ENCODE measurements at regions not wholly inside any gene's neighbourhood (a gene's known extent, or its start where the extent isn't known, plus 50 kb on each side); places are given as distances from the start of the nearest gene placed in this dataset.

GRCh38 chr1:5704561-5705514 is 287.4 kb downstream of the NPHP4 start:
- Histone ChIP-seq H3K36me3 (ENCODE audit: insufficient read depth, low read depth, low read length) (no peaks in the 10 kb centered on the region), H3K9ac (ENCODE audit: low read depth, low read length) (no peak overlapping the region), H3K9me3 (ENCODE audit: insufficient read depth, low read depth, low read length) (no peaks in the 10 kb centered on the region), H3K27me3 (ENCODE audit: insufficient read depth, low read length) (no peaks in the 10 kb centered on the region), H3K27ac (ENCODE audit: low read length) (no peak overlapping the region), H3K4me1 (ENCODE audit: insufficient read depth, low read length) (no peaks in the 10 kb centered on the region), H3K4me3 (ENCODE audit: low read length) (no peak overlapping the region)

GRCh38 chr1:5701642-5702041 is 290.6 kb downstream of the NPHP4 start:
- Histone ChIP-seq H3K27me3 (ENCODE audit: insufficient read depth, low read length) (no peaks in the 10 kb centered on the region), H3K36me3 (ENCODE audit: insufficient read depth, low read depth, low read length) (no peaks in the 10 kb centered on the region), H3K9me3 (ENCODE audit: insufficient read depth, low read depth, low read length) (no peaks in the 10 kb centered on the region), H3K4me1 (ENCODE audit: insufficient read depth, low read length) (no peaks in the 10 kb centered on the region; the same call in 1 of the 2 replicates), H3K9ac (ENCODE audit: low read depth, low read length) (no peak overlapping the region), H3K4me3 (ENCODE audit: low read length) (no peak overlapping the region), H3K27ac (ENCODE audit: low read length) (no peak overlapping the region)

DNA sequence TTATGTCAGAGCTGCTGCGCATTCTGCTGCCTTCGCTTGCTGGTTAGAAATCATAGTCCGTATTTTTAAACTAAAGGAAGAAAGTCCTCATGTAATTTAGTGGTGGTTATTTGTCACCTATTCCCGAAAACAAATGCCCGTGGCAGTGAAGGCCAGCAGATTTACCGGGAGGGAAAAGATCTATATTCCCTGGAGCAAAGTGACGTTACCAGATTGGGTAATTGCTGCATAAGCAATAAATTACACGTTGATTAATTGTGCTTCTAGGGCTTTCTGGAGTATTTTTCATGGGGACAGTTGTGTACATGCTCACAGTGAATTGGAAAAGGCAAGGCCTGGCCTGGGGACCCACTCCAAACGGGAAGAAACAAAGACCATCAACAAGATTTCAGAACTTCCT is 298.7 kb downstream of the NPHP4 start:
- Histone ChIP-seq H3K9me3 (ENCODE audit: insufficient read depth, low read depth, low read length) (no peaks in the 10 kb centered on the region), H3K9ac (ENCODE audit: low read depth, low read length) (no peak overlapping the region), H3K27ac (ENCODE audit: low read length) (no peak overlapping the region), H3K4me3 (ENCODE audit: low read length) (no peak overlapping the region), H3K27me3 (ENCODE audit: insufficient read depth, low read length) (no peaks in the 10 kb centered on the region), H3K36me3 (ENCODE audit: insufficient read depth, low read depth, low read length) (no peaks in the 10 kb centered on the region), H3K4me1 (ENCODE audit: insufficient read depth, low read length) (peaks cover 4% of the 10 kb centered on the region; the same call in 1 of the 2 replicates)

- Histone ChIP-seq H3K27me3 (ENCODE audit: insufficient read depth, low read length) (no peaks in the 10 kb centered on the region), H3K9ac (ENCODE audit: low read depth, low read length) (no peak overlapping the region), H3K9me3 (ENCODE audit: insufficient read depth, low read depth, low read length) (no peaks in the 10 kb centered on the region), H3K4me3 (ENCODE audit: low read length) (no peak overlapping the region), H3K4me1 (ENCODE audit: insufficient read depth, low read length) (peaks cover 4% of the 10 kb centered on the region; the same call in 1 of the 2 replicates), H3K27ac (ENCODE audit: low read length) (no peak overlapping the region), H3K36me3 (ENCODE audit: insufficient read depth, low read depth, low read length) (no peaks in the 10 kb centered on the region)
Observed at GRCh38 chr1:5692664-5693063, 299.6 kb downstream of the NPHP4 start.

- Histone ChIP-seq H3K27me3 (ENCODE audit: insufficient read depth, low read length) (no peaks in the 10 kb centered on the region), H3K9me3 (ENCODE audit: insufficient read depth, low read depth, low read length) (no peaks in the 10 kb centered on the region)
Observed at GRCh38 chr1:5691795-5692509, 300.3 kb downstream of the NPHP4 start.

DNA sequence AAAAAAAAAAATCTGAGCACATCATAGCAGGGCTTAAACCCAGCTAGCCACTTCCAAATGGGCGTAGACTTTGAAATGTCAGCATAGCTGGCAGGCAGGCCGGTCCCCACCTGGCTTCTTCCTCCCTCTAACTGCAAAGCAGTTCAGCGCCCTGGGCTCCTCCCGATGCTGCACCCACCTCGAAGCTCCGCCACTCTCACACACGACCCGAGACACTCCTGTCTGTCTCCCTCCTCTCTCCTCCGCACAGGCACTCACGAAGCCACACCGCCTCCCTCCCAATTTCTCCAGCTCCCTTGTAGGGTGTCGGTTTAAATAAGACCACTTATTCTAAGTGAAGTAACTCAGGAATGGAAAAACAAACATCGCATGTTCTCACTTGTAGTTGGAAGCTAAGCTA is 301.3 kb downstream of the NPHP4 start:
- H3K27ac ChIP-seq (ENCODE audit: low read length), result no peak overlapping the region
- no peaks in the 10 kb centered on the region for H3K9me3 ChIP-seq (ENCODE audit: insufficient read depth, low read depth, low read length)
- no peaks in the 10 kb centered on the region for H3K27me3 ChIP-seq (ENCODE audit: insufficient read depth, low read length)
- H3K9ac ChIP-seq (ENCODE audit: low read depth, low read length), result no peak overlapping the region
- no peaks in the 10 kb centered on the region for H3K36me3 ChIP-seq (ENCODE audit: insufficient read depth, low read depth, low read length)
- no peak overlapping the region for H3K4me3 ChIP-seq (ENCODE audit: low read length)
- peaks cover 4% of the 10 kb centered on the region; the same call in 1 of the 2 replicates for H3K4me1 ChIP-seq (ENCODE audit: insufficient read depth, low read length)

More at GRCh38 chr1:5691795-5692509, 300.3 kb downstream of the NPHP4 start:
- Histone ChIP-seq H3K4me3 (ENCODE audit: low read length) (no peak overlapping the region), H3K4me1 (ENCODE audit: insufficient read depth, low read length) (peaks cover 4% of the 10 kb centered on the region; the same call in 1 of the 2 replicates), H3K36me3 (ENCODE audit: insufficient read depth, low read depth, low read length) (no peaks in the 10 kb centered on the region), H3K27ac (ENCODE audit: low read length) (no peak overlapping the region), H3K9ac (ENCODE audit: low read depth, low read length) (no peak overlapping the region)

DNA sequence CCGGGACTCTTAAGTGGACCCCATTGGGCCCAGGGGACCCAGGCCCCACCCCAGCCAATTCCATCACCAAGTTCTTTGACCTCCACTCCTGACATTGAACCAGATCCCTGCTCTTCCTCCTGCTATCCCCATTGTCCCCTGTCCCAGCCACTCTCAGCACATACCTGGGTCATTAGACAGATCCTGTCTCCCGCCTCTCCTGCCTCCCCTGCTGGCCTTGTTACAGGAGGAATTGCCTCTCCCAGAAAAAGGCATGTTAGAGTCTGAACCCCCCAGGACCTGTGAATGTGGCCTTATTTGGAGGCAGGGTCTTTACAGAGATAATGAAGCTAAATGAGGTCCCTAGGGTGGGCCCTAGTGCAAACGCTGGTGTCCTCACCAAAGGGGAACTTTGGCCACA is 301.9 kb downstream of the NPHP4 start:
- H3K4me1 ChIP-seq (ENCODE audit: insufficient read depth, low read length), result peaks cover 4% of the 10 kb centered on the region; the same call in 1 of the 2 replicates
- H3K9me3 ChIP-seq (ENCODE audit: insufficient read depth, low read depth, low read length), result no peaks in the 10 kb centered on the region
- H3K27ac ChIP-seq (ENCODE audit: low read length), result no peak overlapping the region
- H3K27me3 ChIP-seq (ENCODE audit: insufficient read depth, low read length), result no peaks in the 10 kb centered on the region
- H3K36me3 ChIP-seq (ENCODE audit: insufficient read depth, low read depth, low read length), result no peaks in the 10 kb centered on the region
- no peak overlapping the region for H3K4me3 ChIP-seq (ENCODE audit: low read length)
- H3K9ac ChIP-seq (ENCODE audit: low read depth, low read length), result no peak overlapping the region

DNA sequence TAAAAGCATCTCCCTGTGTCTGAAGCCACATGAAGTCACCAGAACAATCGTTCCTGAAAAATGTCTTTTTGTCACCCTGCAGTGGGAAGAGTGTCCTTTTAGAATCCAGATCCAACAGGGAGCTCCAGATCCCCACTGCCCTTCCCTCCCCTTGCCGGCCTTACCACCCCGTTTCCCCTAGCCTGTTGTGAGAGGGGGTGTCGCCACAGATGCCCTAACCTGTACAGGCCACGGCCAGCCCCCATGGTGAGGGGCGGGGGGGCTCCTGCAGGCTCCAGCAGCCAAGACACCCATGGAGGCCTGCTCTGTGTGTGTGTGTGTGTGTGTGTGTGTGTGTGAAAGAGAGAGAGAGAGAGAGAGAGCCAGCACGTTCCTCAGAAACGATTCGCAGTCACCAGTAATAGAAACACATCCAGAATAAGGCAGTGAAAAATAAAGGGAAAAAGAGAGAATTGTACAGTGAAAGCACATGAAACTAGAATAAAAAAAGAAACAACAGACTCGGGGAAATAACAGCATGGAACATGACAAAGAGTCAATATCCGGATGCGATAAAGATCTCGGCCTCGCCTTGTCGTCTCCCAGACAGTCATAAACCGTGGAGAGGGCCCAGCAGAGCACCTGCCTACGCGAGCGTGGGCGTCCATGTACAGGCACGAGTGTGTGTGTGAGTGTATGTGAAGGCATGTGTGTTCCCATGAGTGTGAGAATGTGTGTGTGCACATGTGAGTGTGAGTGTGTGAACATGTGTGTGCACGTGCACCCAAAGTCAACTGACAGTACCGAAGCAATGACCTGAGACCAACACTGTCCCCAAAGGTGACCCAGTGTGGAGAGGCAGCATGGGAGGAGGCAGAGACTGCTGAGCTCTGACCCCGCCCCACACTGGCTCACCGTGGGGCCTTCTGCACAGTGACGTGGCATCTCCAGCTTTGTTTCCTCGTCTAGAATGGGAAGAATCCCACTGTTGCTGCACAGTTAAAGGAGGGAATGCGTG is 303.8 kb downstream of the NPHP4 start:
- H3K27me3 ChIP-seq (ENCODE audit: insufficient read depth, low read length), result no peaks in the 10 kb centered on the region
- no peaks in the 10 kb centered on the region for H3K9me3 ChIP-seq (ENCODE audit: insufficient read depth, low read depth, low read length)

GRCh38 chr1:5686925-5687706 is 305.1 kb downstream of the NPHP4 start:
- H3K36me3 ChIP-seq (ENCODE audit: insufficient read depth, low read depth, low read length), result no peaks in the 10 kb centered on the region
- H3K27ac ChIP-seq (ENCODE audit: low read length), result no peak overlapping the region
- peaks cover 4% of the 10 kb centered on the region; the same call in 1 of the 2 replicates for H3K4me1 ChIP-seq (ENCODE audit: insufficient read depth, low read length)
- no peaks in the 10 kb centered on the region for H3K27me3 ChIP-seq (ENCODE audit: insufficient read depth, low read length)
- no peaks in the 10 kb centered on the region for H3K9me3 ChIP-seq (ENCODE audit: insufficient read depth, low read depth, low read length)
- H3K9ac ChIP-seq (ENCODE audit: low read depth, low read length), result no peak overlapping the region
- no peak overlapping the region for H3K4me3 ChIP-seq (ENCODE audit: low read length)

More for the DNA sequence above, 303.8 kb downstream of the NPHP4 start:
- Histone ChIP-seq H3K36me3 (ENCODE audit: insufficient read depth, low read depth, low read length) (no peaks in the 10 kb centered on the region), H3K9ac (ENCODE audit: low read depth, low read length) (no peak overlapping the region), H3K4me3 (ENCODE audit: low read length) (no peak overlapping the region), H3K4me1 (ENCODE audit: insufficient read depth, low read length) (peaks cover 4% of the 10 kb centered on the region; the same call in 1 of the 2 replicates), H3K27ac (ENCODE audit: low read length) (no peak overlapping the region)

DNA sequence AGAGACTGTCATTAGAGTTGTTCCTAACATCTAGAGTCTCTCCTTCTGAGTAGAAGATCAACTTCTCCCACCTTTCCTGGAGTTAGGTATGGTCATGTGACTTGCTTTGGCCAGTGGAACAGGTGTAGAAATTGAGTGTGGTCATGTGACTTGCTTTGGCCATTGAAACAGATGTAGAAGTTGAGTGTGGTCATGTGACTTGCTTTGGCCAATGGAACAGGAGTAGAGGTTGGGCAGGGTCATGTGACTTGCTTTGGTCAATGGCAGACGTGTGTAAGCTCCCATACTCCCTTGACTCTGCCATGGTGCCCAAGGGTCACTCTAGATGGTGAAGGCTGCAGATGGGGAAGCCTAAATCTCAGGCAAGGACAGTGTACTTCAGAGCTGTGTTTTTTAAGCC is 306.0 kb downstream of the NPHP4 start:
- H3K27ac ChIP-seq (ENCODE audit: low read length), result no peak overlapping the region
- H3K4me1 ChIP-seq (ENCODE audit: insufficient read depth, low read length), result peaks cover 3% of the 10 kb centered on the region; the same call in 1 of the 2 replicates
- no peak overlapping the region for H3K4me3 ChIP-seq (ENCODE audit: low read length)
- H3K36me3 ChIP-seq (ENCODE audit: insufficient read depth, low read depth, low read length), result no peaks in the 10 kb centered on the region
- H3K27me3 ChIP-seq (ENCODE audit: insufficient read depth, low read length), result no peaks in the 10 kb centered on the region
- H3K9ac ChIP-seq (ENCODE audit: low read depth, low read length), result no peak overlapping the region
- no peaks in the 10 kb centered on the region for H3K9me3 ChIP-seq (ENCODE audit: insufficient read depth, low read depth, low read length)

Measured in iPS-20b (cell line).